ENCODE measurements at regions not wholly inside any gene's neighbourhood (a gene's known extent, or its start where the extent isn't known, plus 50 kb on each side); places are given as distances from the start of the nearest gene placed in this dataset.

DNA sequence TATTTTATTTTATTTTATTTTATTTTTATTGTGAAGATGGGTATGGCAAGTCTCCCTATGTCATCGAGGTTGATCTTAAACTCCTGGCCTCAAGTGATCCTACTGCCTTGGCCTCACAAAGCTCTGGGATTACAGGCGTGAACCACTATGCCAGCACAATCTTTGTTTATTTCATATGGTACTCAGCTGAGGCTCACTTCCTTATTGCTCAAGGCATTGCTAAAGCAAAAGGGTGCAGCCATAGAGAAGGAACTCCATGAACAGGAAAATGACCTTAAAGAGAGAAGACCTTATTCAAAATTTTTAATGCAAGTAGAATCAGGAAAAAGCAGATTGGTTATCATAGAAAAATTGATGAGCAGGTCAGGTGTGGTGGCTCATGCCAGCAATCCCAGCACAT, 110.6 kb upstream of the RBBP6 start:
- Mint-ChIP-seq H3K9me3 (ENCODE audit: unreplicated experiment) (no peaks in the 10 kb centered on the region), H3K4me3 (ENCODE audit: unreplicated experiment) (no peak overlapping the region), H3K36me3 (ENCODE audit: low read depth, unreplicated experiment) (no peaks in the 10 kb centered on the region), H3K27me3 (ENCODE audit: unreplicated experiment) (peaks cover 2% of the 10 kb centered on the region), H3K27ac (ENCODE audit: unreplicated experiment) (no peak overlapping the region), H3K4me1 (ENCODE audit: unreplicated experiment) (no peaks in the 10 kb centered on the region)
- TF ChIP-seq, protein P1, sequence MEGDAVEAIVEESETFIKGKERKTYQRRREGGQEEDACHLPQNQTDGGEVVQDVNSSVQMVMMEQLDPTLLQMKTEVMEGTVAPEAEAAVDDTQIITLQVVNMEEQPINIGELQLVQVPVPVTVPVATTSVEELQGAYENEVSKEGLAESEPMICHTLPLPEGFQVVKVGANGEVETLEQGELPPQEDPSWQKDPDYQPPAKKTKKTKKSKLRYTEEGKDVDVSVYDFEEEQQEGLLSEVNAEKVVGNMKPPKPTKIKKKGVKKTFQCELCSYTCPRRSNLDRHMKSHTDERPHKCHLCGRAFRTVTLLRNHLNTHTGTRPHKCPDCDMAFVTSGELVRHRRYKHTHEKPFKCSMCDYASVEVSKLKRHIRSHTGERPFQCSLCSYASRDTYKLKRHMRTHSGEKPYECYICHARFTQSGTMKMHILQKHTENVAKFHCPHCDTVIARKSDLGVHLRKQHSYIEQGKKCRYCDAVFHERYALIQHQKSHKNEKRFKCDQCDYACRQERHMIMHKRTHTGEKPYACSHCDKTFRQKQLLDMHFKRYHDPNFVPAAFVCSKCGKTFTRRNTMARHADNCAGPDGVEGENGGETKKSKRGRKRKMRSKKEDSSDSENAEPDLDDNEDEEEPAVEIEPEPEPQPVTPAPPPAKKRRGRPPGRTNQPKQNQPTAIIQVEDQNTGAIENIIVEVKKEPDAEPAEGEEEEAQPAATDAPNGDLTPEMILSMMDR (IDR thresholded peaks at IDR 0.05; ENCODE audit: unreplicated experiment): no peak
- no peak for DNase-seq (ENCODE audit: low spot score)

GRCh38 chr16:24430954-24431760, 108.2 kb upstream of the RBBP6 start:
- DNase-seq (ENCODE audit: low spot score): no peak
- Mint-ChIP-seq H3K9me3 (ENCODE audit: unreplicated experiment) (no peaks in the 10 kb centered on the region), H3K27me3 (ENCODE audit: unreplicated experiment) (peaks cover 4% of the 10 kb centered on the region), H3K4me3 (ENCODE audit: unreplicated experiment) (no peak overlapping the region), H3K4me1 (ENCODE audit: unreplicated experiment) (no peaks in the 10 kb centered on the region), H3K36me3 (ENCODE audit: low read depth, unreplicated experiment) (no peaks in the 10 kb centered on the region), H3K27ac (ENCODE audit: unreplicated experiment) (no peak overlapping the region)
- TF ChIP-seq, protein P1 (IDR thresholded peaks at IDR 0.05; ENCODE audit: unreplicated experiment): no peak

DNA sequence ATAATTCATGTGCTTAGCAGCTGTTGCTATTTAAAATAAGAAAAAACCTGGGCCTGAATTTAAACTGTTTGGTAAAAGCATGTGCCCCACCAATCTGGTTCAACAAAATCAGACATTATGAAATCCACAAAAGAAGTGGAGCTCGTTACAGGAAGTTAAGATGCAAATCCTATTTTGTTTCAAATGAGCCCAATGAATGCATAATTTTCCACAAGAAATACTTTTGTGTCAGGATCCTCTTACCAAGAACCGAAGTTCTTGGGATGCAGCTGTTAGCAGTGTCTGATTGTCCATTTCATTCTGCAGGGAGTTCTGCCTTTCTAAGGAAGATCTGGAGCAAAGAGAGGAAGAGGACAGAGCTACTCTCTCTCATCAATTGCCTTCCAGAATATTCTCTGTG, 105.7 kb upstream of the RBBP6 start:
- no peaks in the 10 kb centered on the region for H3K9me3 Mint-ChIP-seq (ENCODE audit: unreplicated experiment)
- peaks cover 4% of the 10 kb centered on the region for H3K36me3 Mint-ChIP-seq (ENCODE audit: low read depth, unreplicated experiment)
- H3K27ac Mint-ChIP-seq (ENCODE audit: unreplicated experiment): no peak overlapping the region
- H3K4me1 Mint-ChIP-seq (ENCODE audit: unreplicated experiment): no peaks in the 10 kb centered on the region
- H3K4me3 Mint-ChIP-seq (ENCODE audit: unreplicated experiment): no peak overlapping the region
- TF ChIP-seq, protein P1 (IDR thresholded peaks at IDR 0.05; ENCODE audit: unreplicated experiment): no peak
- H3K27me3 Mint-ChIP-seq (ENCODE audit: unreplicated experiment): peaks cover 4% of the 10 kb centered on the region
- no peak for DNase-seq (ENCODE audit: low spot score)

DNA sequence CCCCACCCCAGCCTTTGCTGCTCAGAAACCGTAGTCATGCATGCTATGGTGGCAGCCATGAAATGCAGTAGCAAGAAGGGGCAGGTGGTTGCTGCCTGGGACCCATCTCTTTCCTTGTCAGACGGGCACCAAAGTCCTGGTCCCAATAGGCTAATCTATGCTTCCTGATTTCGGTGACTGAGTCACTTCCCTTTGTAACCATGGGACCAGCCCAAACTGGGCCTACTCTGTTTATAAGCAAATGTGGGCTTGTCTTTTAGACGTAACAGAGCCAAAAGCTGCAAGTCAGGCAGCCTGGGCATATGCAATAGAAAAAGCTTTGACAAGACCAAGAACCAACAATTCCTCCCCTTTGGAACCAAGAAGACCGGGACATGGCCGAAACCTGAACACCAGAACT, 99.1 kb upstream of the RBBP6 start:
- Mint-ChIP-seq H3K4me1 (ENCODE audit: unreplicated experiment) (no peaks in the 10 kb centered on the region), H3K9me3 (ENCODE audit: unreplicated experiment) (no peaks in the 10 kb centered on the region), H3K4me3 (ENCODE audit: unreplicated experiment) (no peak overlapping the region), H3K27me3 (ENCODE audit: unreplicated experiment) (peaks cover 2% of the 10 kb centered on the region), H3K27ac (ENCODE audit: unreplicated experiment) (no peak overlapping the region), H3K36me3 (ENCODE audit: low read depth, unreplicated experiment) (peaks cover 4% of the 10 kb centered on the region)
- TF ChIP-seq, protein P1 (IDR thresholded peaks at IDR 0.05; ENCODE audit: unreplicated experiment): no peak
- DNase-seq (ENCODE audit: low spot score): no peak

DNA sequence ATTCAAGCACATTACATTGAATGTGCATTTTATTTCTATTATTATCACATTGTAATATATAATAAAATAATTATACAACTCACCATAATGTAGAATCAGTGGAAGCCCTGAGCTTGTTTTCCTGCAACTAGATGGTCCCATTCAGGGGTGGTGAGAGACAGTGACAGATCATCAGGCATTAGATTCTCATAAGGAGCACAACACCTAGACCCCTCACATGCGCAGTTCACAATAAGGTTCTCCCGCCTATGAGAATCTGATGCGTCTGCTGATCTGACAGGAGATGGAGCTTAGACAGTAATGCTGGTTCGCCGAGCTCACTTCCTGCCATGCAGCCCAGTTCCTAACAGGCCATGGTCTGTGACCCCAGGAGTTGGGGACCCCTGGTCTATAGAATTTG, 96.7 kb upstream of the RBBP6 start:
- TF ChIP-seq, protein P1 (IDR thresholded peaks at IDR 0.05; ENCODE audit: unreplicated experiment): no peak
- H3K4me3 Mint-ChIP-seq (ENCODE audit: unreplicated experiment): no peak overlapping the region
- H3K4me1 Mint-ChIP-seq (ENCODE audit: unreplicated experiment): no peaks in the 10 kb centered on the region
- DNase-seq (ENCODE audit: low spot score): no peak
- H3K27ac Mint-ChIP-seq (ENCODE audit: unreplicated experiment): no peak overlapping the region
- peaks cover 4% of the 10 kb centered on the region for H3K36me3 Mint-ChIP-seq (ENCODE audit: low read depth, unreplicated experiment)
- H3K27me3 Mint-ChIP-seq (ENCODE audit: unreplicated experiment): no peaks in the 10 kb centered on the region
- no peaks in the 10 kb centered on the region for H3K9me3 Mint-ChIP-seq (ENCODE audit: unreplicated experiment)

Data from endothelial cell (in vitro differentiated cells).